Caco-2 (cell line): ENCODE measurements at regions not wholly inside any gene's neighbourhood (a gene's known extent, or its start where the extent isn't known, plus 50 kb on each side); places are given as distances from the start of the nearest gene placed in this dataset.

Experiments
- BruUV-seq: library from RNA; stranded (reverse); fragments of 400-500 nt; replicated peaks from 2 replicates; lab custom pipeline; 2021; lab: Mats Ljungman, UMichigan
- CTCF ChIA-PET: fragments of 300-600 bp; sonication (Branson Sonifier 250); formaldehyde crosslinking; loops from one replicate; lab custom pipeline; 2022; ENCODE audit warnings: antibody characterized with exemption; lab: Charles Lee
- POLR2A ChIA-PET: fragments of 300-600 bp; sonication (Branson Sonifier 250); formaldehyde crosslinking; loops from one replicate; lab custom pipeline; 2022; ENCODE audit warnings: antibody characterized with exemption; lab: Charles Lee
- DNase-seq, 2 experiments: peaks; one replicate each; pipeline versions ENCODE4 v3.0.0 to v3.0.0-alpha.2; 2020 to 2022
- H3K27me3 ChIP-seq: replicated peaks from 2 replicates; pipeline ENCODE4 v1.6.0; 2011; ENCODE audit warnings: low read length; ENCODE audit not compliant: control insufficient read depth, insufficient read depth
- H3K36me3 ChIP-seq: 2 replicates; pipeline ENCODE4 v1.5.1; 2011; ENCODE audit warnings: low read length; ENCODE audit not compliant: control insufficient read depth, insufficient read depth
- H3K4me1 ChIP-seq: fragments of 250-450 bp; sonication (Bioruptor Pico); 2 replicates; pipeline ENCODE4 v1.5.1; 2020; ENCODE audit warnings: mild to moderate bottlenecking
- H3K4me3 ChIP-seq: 2 replicates; pipeline ENCODE4 v1.5.1; 2011; ENCODE audit warnings: low read depth, mild to moderate bottlenecking, control low read depth, low read length
- H3K9me3 ChIP-seq: fragments of 250-450 bp; sonication (Bioruptor Pico); 2 replicates; pipeline ENCODE4 v1.5.1; 2020; ENCODE audit warnings: mild to moderate bottlenecking, moderate library complexity
- H3K27ac Mint-ChIP-seq: one replicate; pipeline ENCODE4 v1.8.0; 2022; ENCODE audit warnings: mixed read lengths; ENCODE audit not compliant: unreplicated experiment
- H3K27me3 Mint-ChIP-seq: one replicate; pipeline ENCODE4 v1.8.0; 2022; ENCODE audit warnings: mixed read lengths; ENCODE audit not compliant: insufficient read depth, unreplicated experiment
- H3K36me3 Mint-ChIP-seq: one replicate; pipeline ENCODE4 v1.8.0; 2022; ENCODE audit warnings: mild to moderate bottlenecking, mixed read lengths; ENCODE audit not compliant: insufficient read depth, unreplicated experiment
- H3K4me1 Mint-ChIP-seq: one replicate; pipeline ENCODE4 v1.8.0; 2022; ENCODE audit warnings: low read depth, mixed read lengths; ENCODE audit not compliant: unreplicated experiment
- H3K4me3 Mint-ChIP-seq: one replicate; pipeline ENCODE4 v1.8.0; 2022; ENCODE audit warnings: mild to moderate bottlenecking, moderate library complexity, mixed read lengths; ENCODE audit not compliant: unreplicated experiment
- H3K9me3 Mint-ChIP-seq: one replicate; pipeline ENCODE4 v1.8.0; 2022; ENCODE audit warnings: mixed read lengths; ENCODE audit not compliant: unreplicated experiment
- intact Hi-C: fragments of 100-400 bp; cut with micrococcal nuclease; formaldehyde crosslinking; loops from one replicate; pipeline ENCODE4 v1.10.0; 2022; ENCODE audit not compliant: unreplicated experiment
- TF ChIP-seq, protein P1 (sequence below), 2 experiments: fragments of 200-600 bp in 1 of 2; IDR thresholded peaks; 1 replicate in 1 of 2; 2 replicates in 1 of 2; pipeline versions ENCODE4 v1.5.1 to v1.8.0; 2011 to 2022; ENCODE audit warnings: antibody characterized with exemption in 1 of 2, control low read depth in 1 of 2, inconsistent platforms in 1 of 2, low read depth in 1 of 2, low read length in 1 of 2, mild to moderate bottlenecking in 1 of 2, moderate library complexity in 1 of 2; ENCODE audit not compliant: insufficient read depth in 1 of 2, severe bottlenecking in 1 of 2, unreplicated experiment in 1 of 2

GRCh38 chr6:104599821-104600638 is 259.7 kb downstream of the HACE1 start:
- intact Hi-C loops, result no loop called here
- H3K27ac Mint-ChIP-seq, result no peak overlapping the region
- no peak for DNase-seq
- POLR2A ChIA-PET, result no interaction called here
- H3K4me3 ChIP-seq, result no peak overlapping the region
- H3K9me3 ChIP-seq, result no peaks in the 10 kb centered on the region
- no peaks in the 10 kb centered on the region for H3K4me1 ChIP-seq
- CTCF ChIA-PET, result no interaction called here
- TF ChIP-seq, protein P1, sequence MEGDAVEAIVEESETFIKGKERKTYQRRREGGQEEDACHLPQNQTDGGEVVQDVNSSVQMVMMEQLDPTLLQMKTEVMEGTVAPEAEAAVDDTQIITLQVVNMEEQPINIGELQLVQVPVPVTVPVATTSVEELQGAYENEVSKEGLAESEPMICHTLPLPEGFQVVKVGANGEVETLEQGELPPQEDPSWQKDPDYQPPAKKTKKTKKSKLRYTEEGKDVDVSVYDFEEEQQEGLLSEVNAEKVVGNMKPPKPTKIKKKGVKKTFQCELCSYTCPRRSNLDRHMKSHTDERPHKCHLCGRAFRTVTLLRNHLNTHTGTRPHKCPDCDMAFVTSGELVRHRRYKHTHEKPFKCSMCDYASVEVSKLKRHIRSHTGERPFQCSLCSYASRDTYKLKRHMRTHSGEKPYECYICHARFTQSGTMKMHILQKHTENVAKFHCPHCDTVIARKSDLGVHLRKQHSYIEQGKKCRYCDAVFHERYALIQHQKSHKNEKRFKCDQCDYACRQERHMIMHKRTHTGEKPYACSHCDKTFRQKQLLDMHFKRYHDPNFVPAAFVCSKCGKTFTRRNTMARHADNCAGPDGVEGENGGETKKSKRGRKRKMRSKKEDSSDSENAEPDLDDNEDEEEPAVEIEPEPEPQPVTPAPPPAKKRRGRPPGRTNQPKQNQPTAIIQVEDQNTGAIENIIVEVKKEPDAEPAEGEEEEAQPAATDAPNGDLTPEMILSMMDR (IDR thresholded peaks at IDR 0.05; ENCODE audit: insufficient read depth in 1 of 2, low read depth in 1 of 2, low read length in 1 of 2, severe bottlenecking in 1 of 2, unreplicated experiment in 1 of 2), result no peak
- H3K27me3 Mint-ChIP-seq, result peaks cover 6% of the 10 kb centered on the region
- H3K4me3 Mint-ChIP-seq, result no peak overlapping the region
- H3K27me3 ChIP-seq, result no peaks in the 10 kb centered on the region
- no peaks in the 10 kb centered on the region for H3K36me3 Mint-ChIP-seq
- H3K36me3 ChIP-seq, result no peaks in the 10 kb centered on the region
- H3K4me1 Mint-ChIP-seq, result no peaks in the 10 kb centered on the region
- no TSS peak for BruUV-seq
- no peaks in the 10 kb centered on the region for H3K9me3 Mint-ChIP-seq

DNA sequence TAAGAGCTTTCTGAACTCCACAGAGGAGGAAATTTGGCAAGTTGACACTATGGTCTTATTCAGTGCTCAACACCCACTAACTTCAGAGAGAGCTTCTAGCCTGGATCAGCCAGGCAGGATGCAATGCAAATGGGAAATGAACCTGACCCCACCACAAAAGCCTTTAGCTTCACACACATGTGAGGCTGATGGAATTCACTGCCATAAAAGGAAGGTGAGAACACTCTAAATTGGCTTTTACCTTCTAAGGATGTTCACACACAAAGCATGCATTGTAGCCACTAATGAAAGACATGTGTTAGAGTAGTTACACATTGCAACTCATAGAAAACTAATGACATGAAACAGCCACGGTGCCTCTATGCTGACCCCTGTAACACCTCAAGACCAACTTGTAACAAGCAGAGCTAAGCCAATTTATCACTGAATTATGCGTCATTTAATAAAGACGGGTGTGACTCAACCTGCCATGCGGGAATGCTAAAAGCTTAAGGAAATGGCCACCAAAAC is 262.1 kb downstream of the HACE1 start:
- Histone ChIP-seq H3K9me3 (no peaks in the 10 kb centered on the region), H3K36me3 (no peaks in the 10 kb centered on the region), H3K27me3 (no peaks in the 10 kb centered on the region), H3K4me3 (no peak overlapping the region), H3K4me1 (no peaks in the 10 kb centered on the region)
- no peak overlapping the region for H3K27ac Mint-ChIP-seq
- no peaks in the 10 kb centered on the region for H3K36me3 Mint-ChIP-seq
- ChIA-PET POLR2A (no interaction called here), CTCF (no interaction called here)
- no peaks in the 10 kb centered on the region for H3K9me3 Mint-ChIP-seq
- H3K4me1 Mint-ChIP-seq, result no peaks in the 10 kb centered on the region
- no TSS peak for BruUV-seq
- DNase-seq, result no peak
- intact Hi-C loops, result no loop called here
- TF ChIP-seq, protein P1 (IDR thresholded peaks at IDR 0.05; ENCODE audit: insufficient read depth in 1 of 2, low read depth in 1 of 2, low read length in 1 of 2, severe bottlenecking in 1 of 2, unreplicated experiment in 1 of 2), result no peak
- no peak overlapping the region for H3K4me3 Mint-ChIP-seq
- peaks cover 6% of the 10 kb centered on the region for H3K27me3 Mint-ChIP-seq

- ChIA-PET CTCF (no interaction called here), POLR2A (no interaction called here)
- DNase-seq, result no peak
- Histone ChIP-seq H3K4me3 (no peak overlapping the region), H3K27me3 (no peaks in the 10 kb centered on the region), H3K9me3 (no peaks in the 10 kb centered on the region), H3K4me1 (no peaks in the 10 kb centered on the region), H3K36me3 (no peaks in the 10 kb centered on the region)
- Mint-ChIP-seq H3K27ac (no peak overlapping the region), H3K27me3 (peaks cover 6% of the 10 kb centered on the region), H3K4me3 (no peak overlapping the region), H3K4me1 (no peaks in the 10 kb centered on the region), H3K9me3 (no peaks in the 10 kb centered on the region), H3K36me3 (no peaks in the 10 kb centered on the region)
- intact Hi-C loops, result no loop called here
- TF ChIP-seq, protein P1 (IDR thresholded peaks at IDR 0.05; ENCODE audit: insufficient read depth in 1 of 2, low read depth in 1 of 2, low read length in 1 of 2, severe bottlenecking in 1 of 2, unreplicated experiment in 1 of 2), result no peak
- no TSS peak for BruUV-seq
Measured at GRCh38 chr6:104596091-104596490, 263.6 kb downstream of the HACE1 start.
